A549 (cell line): ENCODE measurements at regions not wholly inside any gene's neighbourhood (a gene's known extent, or its start where the extent isn't known, plus 50 kb on each side); places are given as distances from the start of the nearest gene placed in this dataset.
"Not testable (repeated sequence)": the region's sequence is repeated elsewhere in the genome, so short reads cannot be mapped to it uniquely, and the experiment has no call there.

Source experiments
- CTCF ChIP-seq: fragments of >200 bp; sonication (Bioruptor Twin); formaldehyde crosslinking; IDR thresholded peaks from 3 replicates; pipeline ENCODE4 v1.5.1; 2016
- FOSL2 ChIP-seq, 2 experiments: fragments of 450-650 bp in 1 of 2; fragments of >200 bp in 1 of 2; sonication (Bioruptor Twin) in 1 of 2; formaldehyde crosslinking; IDR thresholded peaks; 2 replicates each; pipeline versions ENCODE4 v1.5.0 to v1.6.1; 2016 to 2020; ENCODE audit warnings: mild to moderate bottlenecking in 1 of 2, moderate library complexity in 1 of 2
- HDAC2 ChIP-seq: fragments of 200-600 bp; sonication (generic); IDR thresholded peaks from 2 replicates; pipeline ENCODE4 v1.6.1; 2016
- MYC ChIP-seq: IDR thresholded peaks from 2 replicates; pipeline ENCODE4 v1.6.1; 2012; ENCODE audit warnings: mild to moderate bottlenecking, inconsistent platforms, low read length, improper control_type of control experiment, borderline replicate concordance
- POLR2A ChIP-seq: IDR thresholded peaks from 2 replicates; pipeline ENCODE4 v1.6.1; 2012; ENCODE audit warnings: mild to moderate bottlenecking, low read length
- RNF2 ChIP-seq: fragments of 200-600 bp; sonication (generic); IDR thresholded peaks from 2 replicates; pipeline ENCODE4 v1.6.1; 2016; ENCODE audit warnings: low read depth, mild to moderate bottlenecking, antibody characterized with exemption, moderate library complexity, borderline replicate concordance

- not testable (repeated sequence) for TF ChIP-seq CTCF; RNF2; POLR2A; HDAC2; FOSL2 (IDR thresholded peaks at IDR 0.05); FOSL2 (CRISPR knock-in tag; IDR thresholded peaks at IDR 0.05); MYC
These were observed 105.5 kb downstream of the ZBTB18 start for GRCh38 chr1:244156617-244157016.
